Dedifferentiated amniotic fluid mesenchymal stem cell (primary cell): ENCODE measurements at regions not wholly inside any gene's neighbourhood (a gene's known extent, or its start where the extent isn't known, plus 50 kb on each side); places are given as distances from the start of the nearest gene placed in this dataset.

Experiments
- DNase-seq: peaks from one replicate; pipeline ENCODE4 v3.0.0-alpha.2; 2016; ENCODE audit errors: extremely low spot score

- DNase-seq = no peak
These were observed 163.5 kb upstream of the LMO4 start for GRCh38 chr1:87165177-87165576.

- no peak for DNase-seq
These were observed 161.4 kb upstream of the LMO4 start for GRCh38 chr1:87167157-87167789.

- DNase-seq = no peak
These were observed 160.7 kb upstream of the LMO4 start for GRCh38 chr1:87167848-87168525.

GRCh38 chr1:87169263-87169910 is 159.3 kb upstream of the LMO4 start:
- no peak for DNase-seq

- DNase-seq = no peak
These were observed 158.5 kb upstream of the LMO4 start for GRCh38 chr1:87170157-87170556.

GRCh38 chr1:87170931-87171598 is 157.6 kb upstream of the LMO4 start:
- DNase-seq = no peak

- no peak for DNase-seq
These were observed 155.4 kb upstream of the LMO4 start for GRCh38 chr1:87173231-87173630.

GRCh38 chr1:87174724-87175245 is 153.9 kb upstream of the LMO4 start:
- no peak for DNase-seq

GRCh38 chr1:87176087-87176486 is 152.6 kb upstream of the LMO4 start:
- no peak for DNase-seq

- no peak for DNase-seq
These were observed 152.2 kb upstream of the LMO4 start for GRCh38 chr1:87176514-87176913.

GRCh38 chr1:87178441-87178840 is 150.2 kb upstream of the LMO4 start:
- no peak for DNase-seq

GRCh38 chr1:87179076-87179810 is 149.4 kb upstream of the LMO4 start:
- DNase-seq = no peak

GRCh38 chr1:87179851-87180519 is 148.7 kb upstream of the LMO4 start:
- DNase-seq = no peak

- no peak for DNase-seq
These were observed 148.0 kb upstream of the LMO4 start for GRCh38 chr1:87180682-87181081.

- no peak for DNase-seq
These were observed 146.1 kb upstream of the LMO4 start for GRCh38 chr1:87182611-87183010.

- no peak for DNase-seq
These were observed 143.6 kb upstream of the LMO4 start for GRCh38 chr1:87185077-87185476.

- DNase-seq = no peak
These were observed 142.3 kb upstream of the LMO4 start for GRCh38 chr1:87186346-87186745.

- DNase-seq = no peak
These were observed 140.0 kb upstream of the LMO4 start for GRCh38 chr1:87188640-87189039.

- no peak for DNase-seq
These were observed 138.3 kb upstream of the LMO4 start for GRCh38 chr1:87190402-87190801.

GRCh38 chr1:87191646-87192045 is 137.0 kb upstream of the LMO4 start:
- no peak for DNase-seq

GRCh38 chr1:87194271-87194774 is 134.4 kb upstream of the LMO4 start:
- DNase-seq = no peak
